Right atrium auricular region (tissue), 2 donors: ENCODE measurements at regions not wholly inside any gene's neighbourhood (a gene's known extent, or its start where the extent isn't known, plus 50 kb on each side); places are given as distances from the start of the nearest gene placed in this dataset.
A peak's percentile ranks its signal among the peaks of the same experiment; 100 is the strongest.
"Not testable (repeated sequence)": the region's sequence is repeated elsewhere in the genome, so short reads cannot be mapped to it uniquely, and the experiment has no call there.

Experiments used
- DNase-seq: peaks from one replicate; pipeline ENCODE4 v3.0.0-alpha.2; 2019; ENCODE audit warnings: low spot score
- H3K27ac ChIP-seq, 2 donors: fragments of 200-600 bp; sonication (generic); 1 replicate in 1 of 2; 2 replicates in 1 of 2; pipeline ENCODE4 v1.5.1; 2016 to 2019
- H3K27me3 ChIP-seq, 2 donors: fragments of 200-600 bp; sonication (generic); one replicate each; pipeline versions ENCODE4 v1.5.1 to v1.6.0; 2017 to 2019
- H3K36me3 ChIP-seq: fragments of 200-600 bp; sonication (generic); one replicate; pipeline ENCODE4 v1.5.1; 2016
- H3K4me1 ChIP-seq, 2 donors: fragments of 200-600 bp; sonication (generic); one replicate each; pipeline versions ENCODE4 v1.5.1 to v1.6.0; 2017 to 2019
- H3K4me3 ChIP-seq, 2 donors: fragments of 200-600 bp; sonication (generic); 1 replicate in 1 of 2; 2 replicates in 1 of 2; pipeline ENCODE4 v1.5.1; 2017 to 2019; ENCODE audit warnings: mild to moderate bottlenecking in 1 of 2, moderate library complexity in 1 of 2
- H3K9me3 ChIP-seq, 2 donors: fragments of 200-600 bp; sonication (generic); one replicate each; pipeline ENCODE4 v1.5.1; 2019
- TF ChIP-seq, protein P1 (sequence below), 2 donors: fragments of 200-600 bp; sonication (generic); IDR thresholded peaks; one replicate each; pipeline ENCODE4 v1.5.1; 2019; ENCODE audit warnings: antibody characterized with exemption in 2 of 2

DNA sequence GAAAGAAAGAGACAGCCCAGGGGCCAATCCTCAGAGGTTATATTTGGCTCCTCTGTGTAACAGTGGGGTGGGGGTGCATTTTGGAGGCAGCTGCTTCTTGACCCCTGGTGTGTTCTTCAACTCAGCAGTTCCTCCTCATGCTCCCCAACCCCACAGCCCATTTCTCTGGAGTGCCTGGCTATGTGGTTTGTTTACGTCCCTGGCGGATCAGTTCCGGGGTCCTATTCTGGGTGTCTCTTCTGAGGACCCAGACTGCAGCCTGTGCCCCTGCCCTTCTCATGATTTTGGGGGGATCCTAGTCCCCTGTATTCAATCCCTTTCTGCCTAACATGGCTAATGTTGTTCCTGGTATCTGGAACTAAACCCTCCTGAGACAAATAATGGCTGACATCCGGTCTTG lies 70.5 kb upstream of the SULF2 start:
- Histone ChIP-seq H3K36me3 (no peaks in the 10 kb centered on the region), H3K4me1 (peaks cover 0 to 9% of the 10 kb centered on the region in 2 donors), H3K9me3 (no peaks in the 10 kb centered on the region), H3K27me3 (no peaks in the 10 kb centered on the region), H3K4me3 (no peak overlapping the region), H3K27ac (no peak overlapping the region)
- no peak for DNase-seq
- TF ChIP-seq, protein P1, sequence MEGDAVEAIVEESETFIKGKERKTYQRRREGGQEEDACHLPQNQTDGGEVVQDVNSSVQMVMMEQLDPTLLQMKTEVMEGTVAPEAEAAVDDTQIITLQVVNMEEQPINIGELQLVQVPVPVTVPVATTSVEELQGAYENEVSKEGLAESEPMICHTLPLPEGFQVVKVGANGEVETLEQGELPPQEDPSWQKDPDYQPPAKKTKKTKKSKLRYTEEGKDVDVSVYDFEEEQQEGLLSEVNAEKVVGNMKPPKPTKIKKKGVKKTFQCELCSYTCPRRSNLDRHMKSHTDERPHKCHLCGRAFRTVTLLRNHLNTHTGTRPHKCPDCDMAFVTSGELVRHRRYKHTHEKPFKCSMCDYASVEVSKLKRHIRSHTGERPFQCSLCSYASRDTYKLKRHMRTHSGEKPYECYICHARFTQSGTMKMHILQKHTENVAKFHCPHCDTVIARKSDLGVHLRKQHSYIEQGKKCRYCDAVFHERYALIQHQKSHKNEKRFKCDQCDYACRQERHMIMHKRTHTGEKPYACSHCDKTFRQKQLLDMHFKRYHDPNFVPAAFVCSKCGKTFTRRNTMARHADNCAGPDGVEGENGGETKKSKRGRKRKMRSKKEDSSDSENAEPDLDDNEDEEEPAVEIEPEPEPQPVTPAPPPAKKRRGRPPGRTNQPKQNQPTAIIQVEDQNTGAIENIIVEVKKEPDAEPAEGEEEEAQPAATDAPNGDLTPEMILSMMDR (IDR thresholded peaks at IDR 0.05), result no peak

DNA sequence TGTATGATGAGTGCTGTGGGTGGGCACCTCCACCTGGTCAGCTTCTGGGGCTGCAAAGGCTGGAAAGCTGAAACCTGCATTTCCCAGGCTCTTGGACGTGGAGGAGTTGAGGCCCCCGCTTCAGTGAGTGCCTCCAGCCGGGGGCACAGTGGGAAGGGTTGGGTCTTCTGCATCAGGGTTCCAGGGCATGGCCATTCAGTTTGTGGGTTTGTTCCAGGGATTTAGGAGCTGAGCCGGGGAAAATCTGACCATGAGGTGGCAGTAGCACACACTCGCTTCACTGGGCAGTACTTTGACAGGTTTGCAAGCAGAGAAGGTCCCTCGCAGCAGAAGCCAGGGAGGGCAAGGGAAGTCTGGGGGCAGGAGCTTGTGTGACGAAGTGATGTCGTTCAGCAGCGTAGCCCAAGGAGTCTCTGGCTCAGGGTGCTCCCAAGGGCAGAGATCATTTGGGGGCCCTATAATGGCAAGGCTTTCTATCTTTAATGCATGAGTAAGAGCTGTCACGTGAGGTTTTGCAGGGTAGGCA lies 69.5 kb upstream of the SULF2 start:
- H3K4me3 ChIP-seq, result no peak overlapping the region
- no peaks in the 10 kb centered on the region for H3K9me3 ChIP-seq
- no peaks in the 10 kb centered on the region for H3K36me3 ChIP-seq
- no peaks in the 10 kb centered on the region for H3K27me3 ChIP-seq
- peaks cover 0 to 9% of the 10 kb centered on the region in 2 donors for H3K4me1 ChIP-seq
- H3K27ac ChIP-seq, result no peak overlapping the region
- TF ChIP-seq, protein P1 (IDR thresholded peaks at IDR 0.05), result peak in 1 of 2 donors; percentile 42
- DNase-seq, result no peak

DNA sequence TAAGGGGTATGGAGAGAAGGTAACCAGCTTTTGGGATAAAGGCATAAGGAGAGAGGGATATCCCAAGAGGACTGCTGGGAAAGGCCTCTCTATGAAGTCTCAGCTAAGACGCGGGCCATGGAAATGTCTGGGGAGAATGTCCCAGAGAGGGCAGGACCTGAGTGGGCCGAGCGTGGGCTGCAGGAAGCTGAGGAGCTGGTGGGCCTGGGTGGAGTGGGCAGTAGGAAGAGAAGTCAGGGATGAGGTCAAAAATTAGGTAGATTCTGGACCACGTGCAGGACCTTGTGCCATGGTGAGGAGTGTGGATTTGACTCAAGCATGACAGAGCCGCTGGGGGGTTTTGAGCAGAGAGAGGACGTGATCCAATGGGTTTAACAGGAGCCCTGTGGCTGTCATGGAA lies 66.5 kb upstream of the SULF2 start:
- no peak overlapping the region for H3K27ac ChIP-seq
- H3K4me1 ChIP-seq, result no peaks in the 10 kb centered on the region
- no peak for DNase-seq
- TF ChIP-seq, protein P1 (IDR thresholded peaks at IDR 0.05), result no peak
- H3K4me3 ChIP-seq, result no peak overlapping the region
- H3K27me3 ChIP-seq, result no peaks in the 10 kb centered on the region
- no peaks in the 10 kb centered on the region for H3K36me3 ChIP-seq
- H3K9me3 ChIP-seq, result no peaks in the 10 kb centered on the region

DNA sequence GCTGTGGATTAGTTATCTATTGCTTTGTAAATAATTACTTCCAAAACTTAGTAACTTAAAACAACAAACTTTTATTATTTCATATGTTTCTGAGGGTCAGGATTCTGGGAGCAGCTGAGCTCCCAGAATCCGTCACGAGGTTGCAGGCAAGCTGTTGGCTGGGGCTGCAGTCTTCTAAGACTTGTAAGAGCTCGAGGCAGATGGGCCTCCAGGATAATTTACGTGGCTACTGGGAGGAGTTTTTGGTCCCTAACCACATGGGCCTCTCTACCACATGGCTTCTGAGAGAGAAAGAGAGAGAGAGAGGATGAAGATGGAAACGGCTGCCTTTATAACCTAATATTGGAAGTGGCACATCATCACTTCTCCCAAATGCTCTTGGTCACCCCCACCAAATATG lies 64.9 kb upstream of the SULF2 start:
- no peaks in the 10 kb centered on the region for H3K4me1 ChIP-seq

DNA sequence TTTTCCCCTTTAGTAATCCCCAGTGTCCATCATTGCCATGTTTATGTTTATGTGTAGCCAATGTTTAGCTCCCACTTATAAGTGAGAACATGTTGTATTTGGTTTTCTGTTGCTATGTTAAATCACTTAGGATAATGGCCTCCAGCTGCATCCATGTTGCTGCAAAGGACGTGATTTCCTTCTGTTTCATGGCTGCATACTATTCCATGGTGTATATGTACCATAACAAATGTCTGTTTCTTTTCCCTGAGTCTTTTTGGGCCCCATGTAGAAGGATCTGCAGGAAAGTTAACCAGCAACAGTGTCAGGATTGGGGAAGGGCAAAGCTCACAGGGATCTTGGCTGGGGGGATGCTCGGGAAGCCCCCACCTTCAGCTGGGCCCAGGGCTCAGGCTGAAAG lies 64.3 kb upstream of the SULF2 start:
- TF ChIP-seq, protein P1 (IDR thresholded peaks at IDR 0.05), result no peak
- Histone ChIP-seq H3K27ac (no peak overlapping the region), H3K27me3 (no peaks in the 10 kb centered on the region), H3K36me3 (no peaks in the 10 kb centered on the region), H3K4me3 (no peak overlapping the region), H3K9me3 (no peaks in the 10 kb centered on the region), H3K4me1 (no peaks in the 10 kb centered on the region)
- DNase-seq, result no peak

More for the DNA sequence above, 64.9 kb upstream of the SULF2 start:
- H3K9me3 ChIP-seq, result no peaks in the 10 kb centered on the region
- no peak overlapping the region for H3K4me3 ChIP-seq
- no peak for DNase-seq
- H3K36me3 ChIP-seq, result no peaks in the 10 kb centered on the region
- TF ChIP-seq, protein P1 (IDR thresholded peaks at IDR 0.05), result no peak
- H3K27me3 ChIP-seq, result no peaks in the 10 kb centered on the region
- no peak overlapping the region for H3K27ac ChIP-seq

DNA sequence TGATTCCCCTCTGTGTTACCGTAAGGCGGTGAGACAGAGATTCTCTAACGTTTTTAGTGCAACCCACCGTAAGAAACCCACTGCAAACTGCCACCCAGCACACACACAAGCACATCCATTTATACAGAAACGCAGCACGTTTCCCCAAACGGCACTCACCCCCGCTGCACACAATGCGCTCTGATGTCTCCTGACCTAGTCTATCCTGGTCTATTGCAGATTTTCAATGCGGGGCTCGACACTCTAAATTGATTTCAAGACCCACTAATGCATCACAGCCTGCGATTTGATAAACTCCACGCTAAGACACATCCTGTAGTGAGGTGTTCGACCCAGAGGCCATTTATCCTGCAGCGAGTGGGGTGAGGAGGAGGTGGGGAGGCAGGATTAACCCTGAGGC lies 63.7 kb upstream of the SULF2 start:
- Histone ChIP-seq H3K36me3 (no peaks in the 10 kb centered on the region), H3K9me3 (no peaks in the 10 kb centered on the region), H3K27ac (no peak overlapping the region), H3K27me3 (no peaks in the 10 kb centered on the region), H3K4me1 (no peaks in the 10 kb centered on the region), H3K4me3 (no peak overlapping the region)
- no peak for DNase-seq
- TF ChIP-seq, protein P1 (IDR thresholded peaks at IDR 0.05), result no peak

DNA sequence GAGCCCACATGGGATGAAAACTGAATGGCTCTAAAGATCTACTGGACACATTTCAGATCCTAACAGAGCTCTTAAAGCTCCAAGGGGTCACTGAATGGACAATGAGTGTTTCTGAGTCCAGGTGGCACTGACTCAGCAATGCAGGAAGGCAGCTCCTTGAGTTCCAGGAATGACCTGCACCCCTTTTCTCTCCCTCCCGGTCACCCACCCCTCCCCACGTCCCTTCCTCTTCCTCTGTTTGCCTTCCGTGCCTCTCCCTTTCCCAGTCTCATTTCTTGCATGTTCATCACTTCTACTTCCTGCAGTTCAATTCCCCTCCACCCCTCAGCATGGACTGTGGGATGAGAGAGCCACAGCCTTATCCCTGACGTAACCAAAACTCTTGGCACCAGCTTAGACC lies 63.3 kb upstream of the SULF2 start:
- not testable (repeated sequence) for H3K36me3 ChIP-seq, H3K27ac ChIP-seq, H3K4me3 ChIP-seq, H3K27me3 ChIP-seq, DNase-seq, H3K9me3 ChIP-seq, H3K4me1 ChIP-seq
